ENCODE measurements at regions not wholly inside any gene's neighbourhood (a gene's known extent, or its start where the extent isn't known, plus 50 kb on each side); places are given as distances from the start of the nearest gene placed in this dataset.

DNA sequence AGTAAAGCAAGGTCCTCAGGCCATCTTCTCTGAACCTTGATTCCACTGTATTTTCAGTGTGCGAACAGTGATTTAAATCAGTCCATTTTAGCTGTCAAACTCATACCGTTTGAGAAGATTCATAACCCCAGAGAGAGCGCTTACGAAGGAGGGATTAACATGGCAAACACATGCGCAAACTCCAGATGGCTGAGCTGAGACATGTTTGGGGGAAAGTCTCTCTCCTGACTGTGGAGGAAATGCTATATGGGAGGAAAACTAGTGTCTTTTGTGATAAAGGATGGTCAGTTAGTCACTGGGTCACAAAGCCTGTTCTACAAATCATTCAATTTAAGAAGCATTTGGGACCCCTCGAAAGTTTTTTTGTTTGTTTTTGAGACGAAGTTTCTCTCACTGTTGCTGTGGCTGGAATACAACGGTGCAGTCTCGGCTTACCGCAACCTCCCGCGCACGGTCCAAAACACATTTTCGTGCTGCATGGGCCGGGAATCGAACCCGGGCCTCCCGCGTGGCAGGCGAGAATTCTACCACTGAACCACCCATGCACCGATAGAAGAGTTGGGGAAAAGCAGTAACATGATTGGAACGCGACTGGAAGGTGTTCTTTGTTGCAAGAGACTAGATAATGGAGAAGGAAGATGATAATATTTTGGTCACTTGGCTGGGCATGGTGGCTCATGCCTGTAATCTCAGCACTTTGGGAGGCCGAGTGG is 58.4 kb upstream of the CXADR start:
- Histone ChIP-seq H3K27ac (ENCODE audit: low read length) (no peak overlapping the region), H3K4me1 (ENCODE audit: control insufficient read depth in 1 of 2, extremely low read depth in 1 of 2, insufficient read depth in 2 of 2, low read length in 2 of 2) (peaks cover 0 to 3% of the 10 kb centered on the region in 2 experiments), H3K9me3 (no peaks in the 10 kb centered on the region), H3K27me3 (replicated peaks in 1 of 2; ENCODE audit: control insufficient read depth in 2 of 2, extremely low read depth in 1 of 2, insufficient read depth in 2 of 2, low read length in 1 of 2) (no peaks in the 10 kb centered on the region), H3K4me3 (ENCODE audit: control insufficient read depth in 1 of 2, extremely low read depth in 1 of 2, low read length in 1 of 2) (no peak overlapping the region), H3K36me3 (ENCODE audit: control insufficient read depth in 2 of 2, extremely low read depth in 1 of 2, insufficient read depth in 1 of 2, low read length in 1 of 2) (no peaks in the 10 kb centered on the region)
- Mint-ChIP-seq H3K4me3 (peak overlapping the region in 1 of 3 donors; percentile 38), H3K9me3 (no peaks in the 10 kb centered on the region), H3K27me3 (peaks cover 6 to 16% of the 10 kb centered on the region in 2 donors), H3K36me3 (no peaks in the 10 kb centered on the region), H3K27ac (no peak overlapping the region), H3K4me1 (peaks cover 4 to 6% (median 5%) of the 10 kb centered on the region in 3 donors)
- ChIA-PET POLR2A (no interaction called here), CTCF (no interaction called here)
- 30% methylated on average over 11 of the region's 24 CpGs for WGBS (ENCODE audit: insufficient coverage)
- peak in 1 of 4 experiments; percentile 52 for ATAC-seq (replicated peaks in 1 of 4)
- peak in 8 of 35 experiments; percentile 1 to 12 (median 4) for DNase-seq

GRCh38 chr21:17455028-17455353 is 57.9 kb upstream of the CXADR start:
- Mint-ChIP-seq H3K36me3 (no peaks in the 10 kb centered on the region), H3K9me3 (no peaks in the 10 kb centered on the region), H3K27me3 (peaks cover 7 to 16% of the 10 kb centered on the region in 2 donors), H3K27ac (no peak overlapping the region), H3K4me1 (peaks cover 4 to 6% (median 5%) of the 10 kb centered on the region in 3 donors), H3K4me3 (no peak overlapping the region)
- ChIA-PET POLR2A (no interaction called here), CTCF (no interaction called here)
- ATAC-seq (replicated peaks in 1 of 4) (no peak), DNase-seq (no peak)
- Histone ChIP-seq H3K27me3 (replicated peaks in 1 of 2; ENCODE audit: control insufficient read depth in 2 of 2, extremely low read depth in 1 of 2, insufficient read depth in 2 of 2, low read length in 1 of 2) (no peaks in the 10 kb centered on the region), H3K36me3 (ENCODE audit: control insufficient read depth in 2 of 2, extremely low read depth in 1 of 2, insufficient read depth in 1 of 2, low read length in 1 of 2) (no peaks in the 10 kb centered on the region), H3K9me3 (no peaks in the 10 kb centered on the region), H3K4me3 (ENCODE audit: control insufficient read depth in 1 of 2, extremely low read depth in 1 of 2, low read length in 1 of 2) (no peak overlapping the region), H3K27ac (ENCODE audit: low read length) (no peak overlapping the region), H3K4me1 (ENCODE audit: control insufficient read depth in 1 of 2, extremely low read depth in 1 of 2, insufficient read depth in 2 of 2, low read length in 2 of 2) (peaks cover 0 to 3% of the 10 kb centered on the region in 2 experiments)
- 56% methylated on average over 4 of the region's 4 CpGs for WGBS (ENCODE audit: insufficient coverage)

DNA sequence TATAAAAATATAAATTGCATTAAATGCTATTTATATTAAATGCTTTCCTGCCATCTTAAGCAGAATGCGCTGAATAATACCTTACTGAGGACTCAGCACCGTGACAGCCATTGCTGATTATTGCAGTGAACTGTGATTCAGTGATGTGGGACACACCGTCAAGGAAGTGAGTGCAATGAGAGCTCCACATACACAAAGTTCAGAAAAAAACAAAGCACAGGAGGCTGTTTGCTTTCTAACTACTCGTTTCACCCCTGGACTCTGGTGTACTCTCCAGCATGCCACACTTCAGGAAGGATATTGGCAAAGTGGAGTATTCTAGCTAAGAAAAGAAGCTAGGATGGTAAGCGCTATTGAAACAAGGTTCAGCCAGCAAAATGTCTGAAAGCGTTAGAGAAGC is 57.4 kb upstream of the CXADR start:
- Mint-ChIP-seq H3K4me3 (no peak overlapping the region), H3K27me3 (peaks cover 7 to 14% of the 10 kb centered on the region in 2 donors), H3K36me3 (no peaks in the 10 kb centered on the region), H3K4me1 (peaks cover 4 to 6% (median 5%) of the 10 kb centered on the region in 3 donors), H3K27ac (no peak overlapping the region), H3K9me3 (no peaks in the 10 kb centered on the region)
- Histone ChIP-seq H3K36me3 (ENCODE audit: control insufficient read depth in 2 of 2, extremely low read depth in 1 of 2, insufficient read depth in 1 of 2, low read length in 1 of 2) (no peaks in the 10 kb centered on the region), H3K9me3 (no peaks in the 10 kb centered on the region), H3K27me3 (replicated peaks in 1 of 2; ENCODE audit: control insufficient read depth in 2 of 2, extremely low read depth in 1 of 2, insufficient read depth in 2 of 2, low read length in 1 of 2) (no peaks in the 10 kb centered on the region), H3K4me3 (ENCODE audit: control insufficient read depth in 1 of 2, extremely low read depth in 1 of 2, low read length in 1 of 2) (no peak overlapping the region), H3K4me1 (ENCODE audit: control insufficient read depth in 1 of 2, extremely low read depth in 1 of 2, insufficient read depth in 2 of 2, low read length in 2 of 2) (peaks cover 0 to 3% of the 10 kb centered on the region in 2 experiments), H3K27ac (ENCODE audit: low read length) (no peak overlapping the region)
- WGBS (ENCODE audit: insufficient coverage) = no CpG with 5 or more reads among the region's 6 CpGs
- ChIA-PET POLR2A (no interaction called here), CTCF (no interaction called here)
- ATAC-seq (replicated peaks in 1 of 4) (no peak), DNase-seq (no peak)

DNA sequence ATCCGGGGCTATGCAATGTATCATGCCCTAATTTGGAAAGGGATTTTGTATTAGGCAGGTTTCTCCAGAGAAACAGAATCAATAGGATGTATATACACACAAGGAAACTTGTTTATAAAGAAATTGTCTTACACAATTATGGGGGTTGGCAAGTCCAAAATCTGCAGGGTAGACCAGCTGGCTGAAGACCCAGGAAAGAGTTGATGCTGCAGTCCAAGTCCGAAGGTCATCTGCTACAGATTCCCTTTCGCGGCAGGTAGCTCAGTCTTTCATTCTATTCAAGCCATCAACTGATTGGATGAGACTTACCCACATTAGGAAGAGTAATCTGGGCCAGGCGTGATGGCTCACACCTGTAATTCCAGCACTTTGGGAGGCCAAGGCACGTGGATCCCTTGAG is 54.6 kb upstream of the CXADR start:
- H3K27ac Mint-ChIP-seq = no peak overlapping the region
- Histone ChIP-seq H3K4me3 (ENCODE audit: control insufficient read depth in 1 of 2, extremely low read depth in 1 of 2, low read length in 1 of 2) (no peak overlapping the region), H3K27ac (ENCODE audit: low read length) (no peak overlapping the region), H3K27me3 (replicated peaks in 1 of 2; ENCODE audit: control insufficient read depth in 2 of 2, extremely low read depth in 1 of 2, insufficient read depth in 2 of 2, low read length in 1 of 2) (no peaks in the 10 kb centered on the region), H3K36me3 (ENCODE audit: control insufficient read depth in 2 of 2, extremely low read depth in 1 of 2, insufficient read depth in 1 of 2, low read length in 1 of 2) (no peaks in the 10 kb centered on the region), H3K9me3 (no peaks in the 10 kb centered on the region), H3K4me1 (ENCODE audit: control insufficient read depth in 1 of 2, extremely low read depth in 1 of 2, insufficient read depth in 2 of 2, low read length in 2 of 2) (peaks cover 0 to 3% of the 10 kb centered on the region in 2 experiments)
- no peaks in the 10 kb centered on the region for H3K9me3 Mint-ChIP-seq
- CTCF ChIA-PET = no interaction called here
- DNase-seq (no peak), ATAC-seq (replicated peaks in 1 of 4) (no peak)
- H3K27me3 Mint-ChIP-seq = peaks cover 7 to 14% of the 10 kb centered on the region in 2 donors
- H3K4me3 Mint-ChIP-seq = no peak overlapping the region
- POLR2A ChIA-PET = no interaction called here
- H3K4me1 Mint-ChIP-seq = peaks cover 4 to 6% (median 5%) of the 10 kb centered on the region in 3 donors
- WGBS (ENCODE audit: insufficient coverage) = 96% methylated on average over 4 of the region's 6 CpGs
- H3K36me3 Mint-ChIP-seq = no peaks in the 10 kb centered on the region

DNA sequence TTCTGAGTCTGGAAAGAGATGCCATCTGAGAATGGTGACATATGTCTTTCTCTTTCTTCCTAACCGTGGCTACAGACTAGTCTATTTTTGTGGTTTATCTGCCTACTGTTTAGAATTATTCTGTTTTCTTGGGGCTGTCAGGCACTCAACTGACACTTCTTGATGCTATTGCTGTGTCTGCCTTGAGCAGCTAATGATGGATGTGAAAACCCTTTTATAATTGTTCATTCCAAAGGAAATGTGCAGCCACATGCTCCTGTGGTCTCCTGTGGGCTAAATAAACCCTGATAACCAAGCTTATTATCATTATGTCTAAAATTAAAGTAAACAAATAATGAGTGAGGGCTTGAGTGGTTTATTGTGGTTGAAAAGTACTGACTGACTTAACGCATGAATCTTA is 52.7 kb upstream of the CXADR start:
- H3K36me3 ChIP-seq (ENCODE audit: control insufficient read depth in 2 of 2, extremely low read depth in 1 of 2, insufficient read depth in 1 of 2, low read length in 1 of 2) = no peaks in the 10 kb centered on the region
- no peaks in the 10 kb centered on the region for H3K9me3 ChIP-seq
- H3K4me1 ChIP-seq (ENCODE audit: control insufficient read depth in 1 of 2, extremely low read depth in 1 of 2, insufficient read depth in 2 of 2, low read length in 2 of 2) = no peaks in the 10 kb centered on the region
- H3K4me3 ChIP-seq (ENCODE audit: control insufficient read depth in 1 of 2, extremely low read depth in 1 of 2, low read length in 1 of 2) = no peak overlapping the region
- DNase-seq = no peak
- Mint-ChIP-seq H3K4me1 (no peaks in the 10 kb centered on the region), H3K27ac (no peak overlapping the region), H3K36me3 (no peaks in the 10 kb centered on the region), H3K4me3 (no peak overlapping the region), H3K9me3 (no peaks in the 10 kb centered on the region), H3K27me3 (peaks cover 7 to 11% of the 10 kb centered on the region in 2 donors)
- no CpG with 5 or more reads among the region's 2 CpGs for WGBS (ENCODE audit: insufficient coverage)
- H3K27ac ChIP-seq (ENCODE audit: low read length) = no peak overlapping the region
- H3K27me3 ChIP-seq (replicated peaks in 1 of 2; ENCODE audit: control insufficient read depth in 2 of 2, extremely low read depth in 1 of 2, insufficient read depth in 2 of 2, low read length in 1 of 2) = no peaks in the 10 kb centered on the region
- ChIA-PET POLR2A (interaction anchor here in 1 of 2 donors (0.6 kb wide), 1 partner anchor 138 kb away, joined by 3 read pairs; no protein-coding TSS in a partner anchor), CTCF (interaction anchor here in 1 of 2 donors (0.5 kb wide), 1 partner anchor 9 kb away, joined by 5 read pairs; no protein-coding TSS in a partner anchor)
- ATAC-seq (replicated peaks in 1 of 4) = no peak

DNA sequence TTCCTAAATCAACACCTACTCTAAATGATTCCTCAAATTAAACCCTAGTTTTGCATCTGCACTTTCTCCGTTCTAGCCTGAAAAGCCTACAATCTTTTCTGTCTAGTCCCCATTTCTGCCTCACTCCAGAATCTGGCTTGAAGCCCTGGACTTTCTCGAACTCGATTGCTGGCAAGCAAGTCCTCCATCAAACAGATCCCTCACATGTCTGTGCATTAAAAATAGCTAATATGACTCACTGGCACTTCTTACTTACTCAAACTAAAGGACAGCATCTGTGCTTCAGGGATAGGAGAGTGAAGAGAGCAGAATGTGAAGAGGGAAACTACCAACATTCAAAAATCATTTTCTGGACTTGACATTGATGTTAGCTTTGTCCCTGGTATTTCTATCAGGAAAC is 51.8 kb upstream of the CXADR start:
- CTCF ChIA-PET = no interaction called here
- Mint-ChIP-seq H3K4me1 (no peaks in the 10 kb centered on the region), H3K27me3 (peaks cover 7 to 11% of the 10 kb centered on the region in 2 donors), H3K27ac (no peak overlapping the region), H3K4me3 (no peak overlapping the region), H3K36me3 (no peaks in the 10 kb centered on the region), H3K9me3 (no peaks in the 10 kb centered on the region)
- Histone ChIP-seq H3K27ac (ENCODE audit: low read length) (no peak overlapping the region), H3K4me3 (ENCODE audit: control insufficient read depth in 1 of 2, extremely low read depth in 1 of 2, low read length in 1 of 2) (no peak overlapping the region), H3K4me1 (ENCODE audit: control insufficient read depth in 1 of 2, extremely low read depth in 1 of 2, insufficient read depth in 2 of 2, low read length in 2 of 2) (no peaks in the 10 kb centered on the region), H3K9me3 (no peaks in the 10 kb centered on the region), H3K36me3 (ENCODE audit: control insufficient read depth in 2 of 2, extremely low read depth in 1 of 2, insufficient read depth in 1 of 2, low read length in 1 of 2) (no peaks in the 10 kb centered on the region), H3K27me3 (replicated peaks in 1 of 2; ENCODE audit: control insufficient read depth in 2 of 2, extremely low read depth in 1 of 2, insufficient read depth in 2 of 2, low read length in 1 of 2) (no peaks in the 10 kb centered on the region)
- ATAC-seq (replicated peaks in 1 of 4) (no peak), DNase-seq (no peak)
- POLR2A ChIA-PET = no interaction called here
- WGBS (ENCODE audit: insufficient coverage) = 80% methylated on average over 1 of the region's 3 CpGs

DNA sequence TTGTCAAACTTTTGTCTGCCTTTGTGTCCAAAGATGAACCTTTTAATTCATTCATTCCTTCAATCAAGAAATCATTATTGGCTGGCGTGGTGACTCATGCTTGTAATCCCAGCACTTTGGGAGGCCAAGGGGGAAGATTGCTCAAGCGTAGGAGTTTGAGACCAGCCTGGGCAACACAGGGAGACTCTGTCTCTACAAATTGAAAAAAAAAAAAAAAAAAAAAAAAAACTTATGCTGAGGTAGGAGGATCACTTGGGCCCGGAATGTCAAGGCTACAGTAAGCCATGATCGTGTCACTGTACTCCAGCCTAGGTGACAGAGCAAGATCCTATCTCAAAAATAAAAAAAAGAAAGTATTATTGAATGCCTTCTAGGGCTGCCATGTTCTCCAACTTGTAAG is 51.3 kb upstream of the CXADR start:
- Histone ChIP-seq H3K27me3 (replicated peaks in 1 of 2; ENCODE audit: control insufficient read depth in 2 of 2, extremely low read depth in 1 of 2, insufficient read depth in 2 of 2, low read length in 1 of 2) (no peaks in the 10 kb centered on the region), H3K27ac (ENCODE audit: low read length) (no peak overlapping the region), H3K9me3 (no peaks in the 10 kb centered on the region), H3K4me3 (ENCODE audit: control insufficient read depth in 1 of 2, extremely low read depth in 1 of 2, low read length in 1 of 2) (no peak overlapping the region), H3K4me1 (ENCODE audit: control insufficient read depth in 1 of 2, extremely low read depth in 1 of 2, insufficient read depth in 2 of 2, low read length in 2 of 2) (no peaks in the 10 kb centered on the region), H3K36me3 (ENCODE audit: control insufficient read depth in 2 of 2, extremely low read depth in 1 of 2, insufficient read depth in 1 of 2, low read length in 1 of 2) (no peaks in the 10 kb centered on the region)
- no peak overlapping the region for H3K4me3 Mint-ChIP-seq
- peaks cover 7 to 8% of the 10 kb centered on the region in 2 donors for H3K27me3 Mint-ChIP-seq
- no CpG with 5 or more reads among the region's 4 CpGs for WGBS (ENCODE audit: insufficient coverage)
- no peak overlapping the region for H3K27ac Mint-ChIP-seq
- ATAC-seq (replicated peaks in 1 of 4) (no peak), DNase-seq (no peak)
- no peaks in the 10 kb centered on the region for H3K4me1 Mint-ChIP-seq
- CTCF ChIA-PET = no interaction called here
- H3K9me3 Mint-ChIP-seq = no peaks in the 10 kb centered on the region
- POLR2A ChIA-PET = no interaction called here
- no peaks in the 10 kb centered on the region for H3K36me3 Mint-ChIP-seq

All from T-cell (primary cell).